ENCODE measurements at regions not wholly inside any gene's neighbourhood (a gene's known extent, or its start where the extent isn't known, plus 50 kb on each side); places are given as distances from the start of the nearest gene placed in this dataset.

GRCh38 chr19:28966737-28967399 is 246.1 kb downstream of the UQCRFS1 start:
- peaks cover 7% of the 10 kb centered on the region for H3K9me3 Mint-ChIP-seq (ENCODE audit: low read depth, unreplicated experiment)
- H3K27me3 Mint-ChIP-seq (ENCODE audit: unreplicated experiment), result no peaks in the 10 kb centered on the region
- no peak overlapping the region for H3K4me3 Mint-ChIP-seq (ENCODE audit: low read depth, unreplicated experiment)
- no TSS peak for BruUV-seq (replicated peaks)
- no peak for TF ChIP-seq CTCF (IDR thresholded peaks at IDR 0.05; ENCODE audit: unreplicated experiment)
- peaks cover 13% of the 10 kb centered on the region for H3K36me3 Mint-ChIP-seq (ENCODE audit: insufficient read depth, unreplicated experiment)
- H3K27ac Mint-ChIP-seq (ENCODE audit: unreplicated experiment), result peak overlapping the region; percentile 72
- DNase-seq, result peak; percentile 13
- intact Hi-C loops (cut with micrococcal nuclease; ENCODE audit: unreplicated experiment), result no loop called here
- CTCF ChIA-PET, result no interaction called here
- peaks cover 55% of the 10 kb centered on the region for H3K4me1 Mint-ChIP-seq (ENCODE audit: low read depth, unreplicated experiment)

- H3K4me1 Mint-ChIP-seq (ENCODE audit: low read depth, unreplicated experiment), result peaks cover 64% of the 10 kb centered on the region
- no peak overlapping the region for H3K27ac Mint-ChIP-seq (ENCODE audit: unreplicated experiment)
- H3K4me3 Mint-ChIP-seq (ENCODE audit: low read depth, unreplicated experiment), result no peak overlapping the region
- H3K36me3 Mint-ChIP-seq (ENCODE audit: insufficient read depth, unreplicated experiment), result peaks cover 24% of the 10 kb centered on the region
- H3K27me3 Mint-ChIP-seq (ENCODE audit: unreplicated experiment), result no peaks in the 10 kb centered on the region
- BruUV-seq (replicated peaks), result no TSS peak
- CTCF ChIA-PET, result no interaction called here
- peaks cover 7% of the 10 kb centered on the region for H3K9me3 Mint-ChIP-seq (ENCODE audit: low read depth, unreplicated experiment)
- intact Hi-C loops (cut with micrococcal nuclease; ENCODE audit: unreplicated experiment), result loop anchor here (5.0 kb wide), 2 partner anchors 33 to 227 kb away; no protein-coding TSS in a partner anchor
- TF ChIP-seq CTCF (IDR thresholded peaks at IDR 0.05; ENCODE audit: unreplicated experiment), result no peak
- no peak for DNase-seq
These were observed 248.5 kb downstream of the UQCRFS1 start for GRCh38 chr19:28964500-28964899.

GRCh38 chr19:28963486-28964250 is 249.3 kb downstream of the UQCRFS1 start:
- DNase-seq, result no peak
- intact Hi-C loops (cut with micrococcal nuclease; ENCODE audit: unreplicated experiment), result loop anchor here (5.0 kb wide), 2 partner anchors 34 to 226 kb away; no protein-coding TSS in a partner anchor
- CTCF ChIA-PET, result no interaction called here

More at GRCh38 chr19:28963486-28964250, 249.3 kb downstream of the UQCRFS1 start:
- Mint-ChIP-seq H3K4me1 (ENCODE audit: low read depth, unreplicated experiment) (peaks cover 56% of the 10 kb centered on the region), H3K27me3 (ENCODE audit: unreplicated experiment) (no peaks in the 10 kb centered on the region), H3K27ac (ENCODE audit: unreplicated experiment) (peak overlapping the region; percentile 61), H3K4me3 (ENCODE audit: low read depth, unreplicated experiment) (no peak overlapping the region), H3K9me3 (ENCODE audit: low read depth, unreplicated experiment) (peaks cover 4% of the 10 kb centered on the region), H3K36me3 (ENCODE audit: insufficient read depth, unreplicated experiment) (peaks cover 24% of the 10 kb centered on the region)
- no TSS peak for BruUV-seq (replicated peaks)
- no peak for TF ChIP-seq CTCF (IDR thresholded peaks at IDR 0.05; ENCODE audit: unreplicated experiment)

Data from Calu3 (cell line).